ENCODE measurements at regions not wholly inside any gene's neighbourhood (a gene's known extent, or its start where the extent isn't known, plus 50 kb on each side); places are given as distances from the start of the nearest gene placed in this dataset.
"Not testable (repeated sequence)": the region's sequence is repeated elsewhere in the genome, so short reads cannot be mapped to it uniquely, and the experiment has no call there.

DNA sequence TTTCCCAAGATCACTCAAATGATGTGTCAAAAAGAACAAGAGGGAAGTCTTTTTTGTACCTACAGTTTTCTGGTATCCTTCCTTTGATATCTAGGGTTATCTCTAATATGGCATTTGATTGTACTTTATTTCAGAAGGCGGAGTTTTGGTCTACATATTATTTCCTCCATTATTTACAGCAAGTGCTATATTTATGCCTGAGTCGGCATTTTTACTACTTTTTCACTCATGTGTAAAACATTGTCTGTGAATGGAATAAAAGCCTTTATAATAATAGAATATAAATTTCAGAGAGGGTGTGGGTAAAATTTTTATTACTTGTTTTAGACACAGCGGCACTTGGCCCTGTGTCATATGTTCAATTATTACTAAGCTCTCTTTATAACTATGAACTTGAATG lies 398.4 kb downstream of the BCKDHB start:
- no peak for DNase-seq (ENCODE audit: low spot score)

- DNase-seq (ENCODE audit: low spot score), result no peak
Measured at GRCh38 chr6:80503660-80504059, 397.2 kb downstream of the BCKDHB start.

DNA sequence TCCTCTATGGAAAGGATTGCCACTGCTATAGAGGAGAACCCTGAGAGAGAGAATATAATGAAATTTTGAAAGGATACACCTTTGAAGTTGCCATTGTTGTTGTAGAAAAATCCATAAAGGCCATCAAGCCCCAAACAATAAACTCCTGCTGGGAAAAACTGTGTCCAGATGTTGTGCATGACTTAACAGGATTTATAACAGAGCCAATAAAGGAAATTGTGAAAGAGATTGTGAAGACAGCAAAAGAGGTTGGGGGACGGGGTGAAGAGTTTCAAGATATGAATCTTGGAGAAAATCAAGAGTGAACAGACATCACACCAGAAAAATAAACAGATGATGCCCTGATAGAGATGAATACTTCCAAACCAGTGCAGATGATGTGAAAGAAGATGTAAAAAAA lies 396.4 kb downstream of the BCKDHB start:
- DNase-seq (ENCODE audit: low spot score), result no peak

GRCh38 chr6:80501636-80502035 lies 395.2 kb downstream of the BCKDHB start:
- no peak for DNase-seq (ENCODE audit: low spot score)

GRCh38 chr6:80497696-80498486 lies 391.4 kb downstream of the BCKDHB start:
- not testable (repeated sequence) for DNase-seq (ENCODE audit: low spot score)

DNA sequence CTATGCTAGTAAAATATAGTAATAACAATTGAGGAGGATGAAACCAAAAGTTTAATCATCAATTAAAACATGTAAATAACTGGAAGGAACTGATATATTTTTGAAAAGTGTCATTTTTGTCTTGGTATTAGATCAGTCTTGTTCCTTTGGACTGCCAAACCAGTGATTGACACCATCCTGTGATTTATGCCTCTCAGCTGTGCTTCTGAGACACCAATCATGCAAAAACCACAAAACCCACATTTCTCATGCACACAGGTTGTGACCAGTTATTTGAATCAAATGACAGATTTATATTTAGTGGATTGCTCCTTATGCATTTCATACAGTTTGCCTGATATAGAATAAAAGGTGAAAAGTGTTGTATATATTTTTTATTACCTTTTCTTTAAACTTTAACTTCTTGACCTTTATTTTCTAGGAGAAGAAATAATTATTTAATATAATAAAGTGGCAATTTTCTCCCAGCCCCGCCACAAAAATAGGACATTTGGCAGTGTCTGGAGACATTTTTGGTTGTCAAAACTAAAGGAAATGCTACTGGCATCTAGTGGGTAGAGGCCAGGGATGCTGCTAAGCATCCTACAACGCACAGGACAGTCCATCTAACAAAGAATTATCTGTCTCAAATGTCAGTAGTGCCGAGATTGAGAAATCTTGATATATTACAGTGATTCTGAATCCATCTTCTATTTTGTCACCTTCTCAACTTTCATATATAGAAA lies 383.6 kb downstream of the BCKDHB start:
- no peak for DNase-seq (ENCODE audit: low spot score)

GRCh38 chr6:80488190-80488589 lies 381.7 kb downstream of the BCKDHB start:
- no peak for DNase-seq (ENCODE audit: low spot score)

- not testable (repeated sequence) for DNase-seq (ENCODE audit: low spot score)
Measured at GRCh38 chr6:80485494-80485893, 379.0 kb downstream of the BCKDHB start.

DNA sequence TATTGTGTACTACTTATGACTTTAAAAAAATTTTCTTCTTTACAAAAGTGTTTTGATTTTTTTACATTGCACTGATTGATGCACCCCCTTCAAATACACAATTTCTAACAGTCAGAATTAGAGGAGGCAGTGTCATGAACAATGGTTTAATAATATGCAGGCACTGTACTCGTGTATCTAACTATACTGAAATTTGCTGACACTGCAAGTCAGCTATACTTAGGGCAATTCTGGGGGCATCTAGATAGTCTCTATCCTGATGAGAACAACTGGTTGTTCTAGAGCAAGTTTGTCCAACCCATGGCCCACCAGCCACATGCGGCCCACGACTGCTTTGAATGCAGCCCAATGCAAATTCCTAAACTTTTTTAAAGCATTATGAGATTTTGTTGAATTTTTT lies 375.6 kb downstream of the BCKDHB start:
- no peak for DNase-seq (ENCODE audit: low spot score)

- no peak for DNase-seq (ENCODE audit: low spot score)
Measured at GRCh38 chr6:80480421-80481157, 374.1 kb downstream of the BCKDHB start.

- DNase-seq (ENCODE audit: low spot score), result no peak
Measured at GRCh38 chr6:80478030-80478429, 371.6 kb downstream of the BCKDHB start.

DNA sequence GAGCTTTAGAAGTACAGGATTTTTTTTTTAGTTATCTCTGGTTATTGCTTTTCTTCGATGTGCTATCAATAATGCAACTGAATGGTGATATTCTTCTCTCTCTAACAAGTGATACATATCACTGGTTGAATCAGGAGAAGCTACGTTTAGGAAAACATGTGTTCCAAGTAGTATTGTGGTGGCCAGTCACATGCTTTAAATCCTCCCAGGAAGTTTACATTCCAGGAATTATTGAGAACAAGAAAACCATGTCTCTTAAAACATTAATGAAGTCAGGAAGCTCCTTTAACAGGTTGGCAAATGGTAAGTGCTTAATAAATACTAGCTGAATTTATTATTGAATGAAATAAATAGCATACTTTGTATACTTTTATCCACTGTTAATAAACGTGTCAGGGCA lies 371.1 kb downstream of the BCKDHB start:
- no peak for DNase-seq (ENCODE audit: low spot score)

DNA sequence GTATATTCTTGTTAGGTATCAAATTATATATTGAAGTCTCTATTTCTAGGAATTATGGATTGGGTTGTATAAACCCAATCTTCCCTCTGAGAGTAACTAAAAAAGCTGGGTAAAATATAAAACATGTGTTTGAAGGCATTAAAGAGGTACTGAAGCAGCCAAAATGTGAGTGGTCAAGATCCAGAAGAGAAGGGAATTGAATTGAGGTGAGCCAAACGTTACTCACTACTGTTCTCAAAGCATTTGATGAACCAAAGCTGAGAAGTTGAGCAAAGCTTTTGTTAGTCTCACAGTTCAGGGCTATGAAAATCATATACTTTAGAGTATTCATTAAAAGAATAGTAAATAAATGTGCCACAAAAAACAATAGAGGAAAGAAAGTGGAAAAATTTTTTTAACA lies 365.8 kb downstream of the BCKDHB start:
- no peak for DNase-seq (ENCODE audit: low spot score)

- DNase-seq (ENCODE audit: low spot score), result no peak
Measured at GRCh38 chr6:80469977-80470376, 363.5 kb downstream of the BCKDHB start.

DNA sequence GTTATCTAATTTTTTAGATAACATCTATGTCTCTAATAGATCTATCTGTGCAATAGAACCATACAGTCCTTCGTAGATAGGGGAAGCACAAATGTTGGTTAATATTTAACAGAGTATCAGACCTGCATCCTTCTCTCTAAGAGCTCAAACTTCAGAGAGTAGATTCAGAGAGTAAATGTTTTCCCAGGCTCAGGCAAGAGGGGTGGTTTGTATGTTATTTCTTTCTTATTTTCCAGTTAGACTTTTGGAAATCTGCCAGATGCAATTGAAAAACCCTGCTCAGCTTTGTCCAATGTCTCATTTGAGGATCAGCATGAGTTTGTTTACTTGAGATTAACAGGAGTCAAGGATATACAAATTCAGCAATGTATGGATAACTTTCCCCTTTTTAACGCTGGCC lies 361.9 kb downstream of the BCKDHB start:
- DNase-seq (ENCODE audit: low spot score), result no peak

DNA sequence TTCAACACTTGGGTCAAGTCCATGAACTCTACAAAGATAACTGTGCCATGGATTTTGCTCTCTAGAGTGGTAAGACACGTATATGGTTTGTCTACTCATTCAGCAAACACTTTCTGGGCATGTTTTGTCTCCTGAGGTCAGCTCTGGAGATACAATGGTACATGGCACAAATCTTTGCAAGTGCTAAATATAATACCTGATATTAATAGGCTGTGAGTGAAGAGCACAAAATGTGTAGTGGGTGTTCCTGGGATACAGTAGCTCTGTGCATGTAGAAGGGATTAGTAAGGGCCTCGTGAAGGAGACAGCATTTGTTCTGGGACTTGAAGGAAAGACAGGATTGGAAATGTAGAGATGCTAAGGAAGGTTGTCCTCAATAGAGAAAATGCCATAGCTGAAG lies 360.9 kb downstream of the BCKDHB start:
- no peak for DNase-seq (ENCODE audit: low spot score)

- DNase-seq (ENCODE audit: low spot score), result no peak
Measured at GRCh38 chr6:80466981-80467380, 360.5 kb downstream of the BCKDHB start.

GRCh38 chr6:80465513-80465912 lies 359.0 kb downstream of the BCKDHB start:
- no peak for DNase-seq (ENCODE audit: low spot score)

- DNase-seq (ENCODE audit: low spot score), result no peak
Measured at GRCh38 chr6:80464901-80465300, 358.4 kb downstream of the BCKDHB start.

DNA sequence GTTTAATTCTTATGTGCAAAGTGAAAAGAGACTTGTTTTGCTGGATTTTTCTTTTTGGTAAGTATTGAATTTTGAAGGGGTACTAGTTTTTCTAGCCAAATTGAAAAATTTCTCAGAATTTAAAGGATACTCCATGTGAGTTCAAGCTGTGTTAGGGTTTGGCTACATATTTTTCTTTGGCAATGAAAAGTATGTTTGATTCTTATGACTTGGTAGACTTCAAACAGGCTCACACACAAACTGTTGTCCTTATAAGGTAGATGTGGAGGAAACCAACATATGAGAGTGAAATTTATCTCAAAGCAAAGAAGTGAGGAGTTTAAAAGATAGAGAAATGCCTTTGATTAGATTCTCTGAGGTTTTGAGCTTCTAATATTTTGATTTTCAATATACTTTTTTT lies 356.7 kb downstream of the BCKDHB start:
- no peak for DNase-seq (ENCODE audit: low spot score)

DNA sequence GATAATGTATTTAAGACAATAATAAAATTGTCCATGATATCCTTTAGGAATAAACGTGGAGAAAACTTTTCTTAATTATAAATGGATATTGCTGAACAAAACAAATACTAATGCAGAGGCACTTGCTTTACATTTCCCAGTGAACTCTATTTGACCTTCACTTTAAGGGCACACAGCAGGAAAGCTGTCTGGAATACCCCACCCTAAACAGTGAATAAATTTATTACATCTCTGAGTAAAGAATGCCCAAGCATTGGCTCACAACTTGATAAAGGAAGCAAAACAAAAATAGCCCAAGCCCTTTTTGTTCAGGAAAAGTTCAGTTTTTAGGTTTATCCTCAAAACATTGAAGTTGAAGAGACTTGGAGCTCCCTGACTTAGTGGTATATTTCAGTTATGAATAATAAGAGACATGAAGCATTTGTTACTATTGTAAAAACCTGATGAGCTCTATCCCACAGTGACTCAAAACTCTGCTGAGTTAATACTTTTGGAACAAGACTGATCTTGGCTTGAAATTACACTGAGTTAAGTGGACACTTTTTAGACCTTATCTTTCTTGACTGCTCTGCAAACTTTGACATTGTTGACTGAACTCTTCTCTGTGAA lies 353.9 kb downstream of the BCKDHB start:
- no peak for DNase-seq (ENCODE audit: low spot score)

GRCh38 chr6:80457439-80457933 lies 351.0 kb downstream of the BCKDHB start:
- no peak for DNase-seq (ENCODE audit: low spot score)
